Stomach (tissue), 8 donors: ENCODE measurements at regions not wholly inside any gene's neighbourhood (a gene's known extent, or its start where the extent isn't known, plus 50 kb on each side); places are given as distances from the start of the nearest gene placed in this dataset.
"Not testable (repeated sequence)": the region's sequence is repeated elsewhere in the genome, so short reads cannot be mapped to it uniquely, and the experiment has no call there.

Experiments
- DNase-seq, 2 donors: peaks; one replicate each; pipeline versions ENCODE4 v3.0.0 to v3.0.0-alpha.2; 2013 to 2019
- H3K27ac ChIP-seq, 5 donors: fragments of 200-600 bp in 4 of 5; sonication (generic) in 4 of 5; one replicate each; pipeline ENCODE4 v1.5.1; 2013 to 2019; ENCODE audit warnings: mild to moderate bottlenecking in 1 of 5, moderate library complexity in 1 of 5
- H3K27me3 ChIP-seq, 3 donors: fragments of 200-600 bp; sonication (generic); one replicate each; pipeline ENCODE4 v1.5.1; 2017 to 2019; ENCODE audit warnings: mixed run types in 1 of 3
- H3K36me3 ChIP-seq, 4 donors: fragments of 200-600 bp; sonication (generic); 1 replicate in 3 of 4; 2 replicates in 1 of 4; pipeline ENCODE4 v1.5.1; 2016 to 2019
- H3K4me1 ChIP-seq, 4 donors: fragments of 200-600 bp; sonication (generic); one replicate each; pipeline ENCODE4 v1.5.1; 2016 to 2019
- H3K4me3 ChIP-seq, 4 donors: fragments of 200-600 bp; sonication (generic) in 3 of 4; one replicate each; pipeline ENCODE4 v1.5.1; 2016 to 2019; ENCODE audit warnings: mild to moderate bottlenecking in 1 of 4
- H3K9me3 ChIP-seq, 4 donors: fragments of 200-600 bp; sonication (generic); one replicate each; pipeline ENCODE4 v1.5.1; 2016 to 2019
- CTCF ChIP-seq, 7 experiments: fragments of 450-650 bp in 4 of 7; fragments of 200-600 bp in 3 of 7; sonication (generic) in 3 of 7; IDR thresholded peaks; one replicate each; pipeline ENCODE4 v1.5.1; 2016 to 2019; ENCODE audit warnings: antibody characterized with exemption in 7 of 7, control low read depth in 2 of 7, mild to moderate bottlenecking in 1 of 7
- EP300 ChIP-seq: sonication (generic); formaldehyde crosslinking; IDR thresholded peaks from one replicate; pipeline ENCODE4 v1.6.1; 2017; ENCODE audit warnings: antibody characterized with exemption
- POLR2A ChIP-seq, 4 donors: fragments of 450-650 bp; IDR thresholded peaks; one replicate each; pipeline ENCODE4 v1.6.1; 2016; ENCODE audit warnings: antibody characterized with exemption in 4 of 4, control low read depth in 2 of 4, mild to moderate bottlenecking in 1 of 4, moderate library complexity in 1 of 4
- POLR2AphosphoS5 ChIP-seq, 3 donors: sonication (generic); formaldehyde crosslinking; IDR thresholded peaks; one replicate each; pipeline ENCODE4 v1.6.1; 2016; ENCODE audit warnings: antibody characterized with exemption in 3 of 3
- WGBS, 5 donors: extraction: QIAGEN DNeasy Blood & Tissue Kit in 3 of 5; methylation state at CpG; one replicate each; pipeline versions ENCODE4 v1.1.5 to v1.1.7; 2013 to 2018; 5-methylcytosine and 5-hydroxymethylcytosine counted together
- intact Hi-C: fragments of 100-400 bp; cut with DNase I; formaldehyde crosslinking; loops from one replicate; pipeline ENCODE4 v1.15.1; 2023; ENCODE audit warnings: low total_unique reads
- donor health status: healthy with polysubstance abuse.
- donor health status: Bipolar disorder and iron deficiency.
- donor health status: healthy.

GRCh38 chr1:224816062-224816461 is 113.4 kb upstream of the DNAH14 start:
- DNase-seq: no peak
- Histone ChIP-seq H3K4me3 (no peak overlapping the region), H3K27ac (no peak overlapping the region), H3K27me3 (no peaks in the 10 kb centered on the region), H3K4me1 (no peaks in the 10 kb centered on the region), H3K9me3 (peaks cover 0 to 16% (median 6%) of the 10 kb centered on the region in 4 donors), H3K36me3 (no peaks in the 10 kb centered on the region)
- TF ChIP-seq POLR2AphosphoS5 (IDR thresholded peaks at IDR 0.05): no peak
- TF ChIP-seq EP300: no peak
- no peak for TF ChIP-seq CTCF (IDR thresholded peaks at IDR 0.05)
- TF ChIP-seq POLR2A (IDR thresholded peaks at IDR 0.05): no peak
- intact Hi-C loops: no loop called here

GRCh38 chr1:224817382-224817781 is 112.1 kb upstream of the DNAH14 start:
- no peaks in the 10 kb centered on the region for H3K36me3 ChIP-seq
- H3K9me3 ChIP-seq: peaks cover 0 to 28% (median 13%) of the 10 kb centered on the region in 4 donors
- H3K27ac ChIP-seq: no peak overlapping the region
- DNase-seq: no peak
- H3K4me3 ChIP-seq: no peak overlapping the region
- H3K4me1 ChIP-seq: no peaks in the 10 kb centered on the region
- TF ChIP-seq EP300 (no peak), POLR2A (IDR thresholded peaks at IDR 0.05) (no peak), POLR2AphosphoS5 (IDR thresholded peaks at IDR 0.05) (no peak), CTCF (IDR thresholded peaks at IDR 0.05) (no peak)
- H3K27me3 ChIP-seq: no peaks in the 10 kb centered on the region
- intact Hi-C loops: no loop called here
- WGBS, 5 donors: 71 to 80% (median 73%) methylated on average over 3 of the region's 3 CpGs

- Histone ChIP-seq H3K4me3 (no peak overlapping the region), H3K4me1 (no peaks in the 10 kb centered on the region), H3K9me3 (peaks cover 0 to 37% (median 16%) of the 10 kb centered on the region in 4 donors), H3K27me3 (no peaks in the 10 kb centered on the region), H3K36me3 (no peaks in the 10 kb centered on the region), H3K27ac (no peak overlapping the region)
- TF ChIP-seq CTCF (IDR thresholded peaks at IDR 0.05): no peak
- no peak for TF ChIP-seq EP300
- no peak for TF ChIP-seq POLR2A (IDR thresholded peaks at IDR 0.05)
- TF ChIP-seq POLR2AphosphoS5 (IDR thresholded peaks at IDR 0.05): no peak
- 58 to 79% (median 63%) methylated on average over 3 of the region's 3 CpGs for WGBS, 5 donors
- DNase-seq: no peak
- intact Hi-C loops: no loop called here
Measured at GRCh38 chr1:224819861-224820260, 109.6 kb upstream of the DNAH14 start.

DNA sequence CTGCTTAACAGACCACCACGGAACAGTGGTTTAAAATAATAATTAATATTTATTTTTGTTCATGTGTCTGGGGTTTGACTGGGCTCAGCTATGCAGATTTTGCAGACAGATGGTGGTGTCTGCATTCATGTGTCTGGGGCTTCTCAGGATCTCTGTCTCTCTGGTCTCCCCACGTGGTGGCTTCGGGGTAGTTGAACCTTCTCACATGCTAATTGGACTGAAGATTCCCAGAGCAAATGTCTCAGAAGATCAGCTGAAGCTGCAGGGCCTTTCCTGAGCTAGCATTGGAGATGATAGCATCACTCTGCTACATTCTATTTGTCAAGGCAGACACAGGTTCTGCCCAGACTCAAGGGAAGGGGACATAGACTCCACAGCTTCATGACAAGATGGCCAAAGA is 109.1 kb upstream of the DNAH14 start:
- intact Hi-C loops: no loop called here
- no peak overlapping the region for H3K27ac ChIP-seq
- no peaks in the 10 kb centered on the region for H3K27me3 ChIP-seq
- WGBS, 5 donors: 66 to 73% (median 68%) methylated on average over 3 of the region's 3 CpGs
- no peaks in the 10 kb centered on the region for H3K36me3 ChIP-seq
- DNase-seq: no peak
- H3K4me3 ChIP-seq: no peak overlapping the region
- peaks cover 0 to 42% (median 18%) of the 10 kb centered on the region in 4 donors for H3K9me3 ChIP-seq
- H3K4me1 ChIP-seq: no peaks in the 10 kb centered on the region
- TF ChIP-seq EP300 (no peak), CTCF (IDR thresholded peaks at IDR 0.05) (no peak), POLR2A (IDR thresholded peaks at IDR 0.05) (no peak), POLR2AphosphoS5 (IDR thresholded peaks at IDR 0.05) (no peak)

GRCh38 chr1:224821751-224822150 is 107.7 kb upstream of the DNAH14 start:
- H3K27me3 ChIP-seq, H3K4me1 ChIP-seq, DNase-seq, H3K4me3 ChIP-seq, H3K27ac ChIP-seq, intact Hi-C loops, H3K36me3 ChIP-seq: not testable (repeated sequence)
- peaks cover 0 to 42% (median 18%) of the 10 kb centered on the region in 4 donors for H3K9me3 ChIP-seq
- 86 to 95% (median 94%) methylated on average over 8 of the region's 8 CpGs for WGBS, 5 donors
